Stimulated activated CD8-positive, alpha-beta memory T cell treated with anti-CD3 and anti-CD28 coated beads, Interleukin-7, amount 100 ng/mL, for 48 hours (primary cell): ENCODE measurements at regions not wholly inside any gene's neighbourhood (a gene's known extent, or its start where the extent isn't known, plus 50 kb on each side); places are given as distances from the start of the nearest gene placed in this dataset.
"Not testable (repeated sequence)": the region's sequence is repeated elsewhere in the genome, so short reads cannot be mapped to it uniquely, and the experiment has no call there.

ENCODE experiments used
- DNase-seq, 2 donors: peaks; one replicate each; pipeline ENCODE4 v3.0.0-alpha.2; 2020; ENCODE audit warnings: low read depth in 1 of 2; ENCODE audit errors: extremely low read depth in 1 of 2

DNA sequence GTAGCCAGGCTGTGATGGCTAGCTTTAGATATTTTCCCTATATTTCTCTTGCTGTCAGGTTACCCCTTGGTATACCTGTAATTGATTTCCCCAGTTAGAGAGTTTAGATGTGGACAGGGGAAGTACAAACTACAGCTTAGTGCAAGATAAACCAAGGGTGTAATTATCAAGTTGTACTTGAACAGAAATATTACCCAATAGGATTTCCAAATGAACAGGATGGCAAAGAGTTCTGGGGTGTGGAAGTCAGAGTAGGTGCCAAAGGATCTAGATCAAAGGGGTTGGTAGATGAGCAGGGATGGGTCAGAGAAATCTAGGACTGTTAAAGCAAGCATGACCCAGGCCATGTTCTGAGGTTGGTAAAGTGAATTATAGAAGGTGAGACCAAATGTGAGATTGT is 585.2 kb downstream of the CCDC85A start:
- DNase-seq, result no peak

- no peak for DNase-seq
These were observed 586.7 kb downstream of the CCDC85A start for GRCh38 chr2:56770490-56770889.

GRCh38 chr2:56784046-56784445 is 600.3 kb downstream of the CCDC85A start:
- no peak for DNase-seq

DNA sequence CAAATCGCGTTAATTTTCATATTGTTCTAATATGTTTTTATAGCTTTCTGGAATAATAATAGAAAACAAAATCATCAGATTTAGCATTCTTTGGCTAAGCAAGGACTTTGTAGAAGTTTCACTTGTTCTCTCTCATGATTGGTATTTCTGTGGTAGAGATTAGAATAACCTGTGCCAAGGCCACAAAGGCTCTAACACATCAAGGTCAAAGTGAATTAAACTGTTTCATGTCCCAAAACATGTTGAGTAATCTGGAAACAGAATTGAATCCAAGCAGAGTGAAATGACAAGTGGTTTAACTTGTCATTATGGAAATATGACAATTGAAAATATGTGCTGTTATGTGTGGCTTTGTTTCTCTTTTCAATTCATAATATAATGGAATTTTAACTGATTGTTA is 617.4 kb downstream of the CCDC85A start:
- DNase-seq, result no peak

DNA sequence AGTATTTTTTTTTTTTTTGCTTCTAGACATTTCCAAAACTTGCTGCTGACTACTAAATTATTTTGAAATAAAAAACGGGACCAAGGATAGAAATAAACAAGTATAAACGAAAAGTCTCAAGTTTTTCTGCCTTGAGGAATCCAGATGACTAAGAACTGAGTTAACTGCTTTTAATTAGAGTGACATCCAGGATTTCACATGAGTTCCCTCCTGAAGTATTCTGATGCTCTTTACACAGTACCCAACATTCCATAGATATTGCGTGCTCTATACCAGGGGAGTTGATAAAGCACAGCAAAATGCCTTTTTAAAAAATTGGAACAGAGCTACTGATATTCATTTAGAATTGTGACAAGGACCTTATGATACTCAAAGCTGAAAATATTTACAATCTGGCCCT is 618.0 kb downstream of the CCDC85A start:
- DNase-seq, result no peak

GRCh38 chr2:56803596-56803995 is 619.8 kb downstream of the CCDC85A start:
- DNase-seq, result no peak

DNA sequence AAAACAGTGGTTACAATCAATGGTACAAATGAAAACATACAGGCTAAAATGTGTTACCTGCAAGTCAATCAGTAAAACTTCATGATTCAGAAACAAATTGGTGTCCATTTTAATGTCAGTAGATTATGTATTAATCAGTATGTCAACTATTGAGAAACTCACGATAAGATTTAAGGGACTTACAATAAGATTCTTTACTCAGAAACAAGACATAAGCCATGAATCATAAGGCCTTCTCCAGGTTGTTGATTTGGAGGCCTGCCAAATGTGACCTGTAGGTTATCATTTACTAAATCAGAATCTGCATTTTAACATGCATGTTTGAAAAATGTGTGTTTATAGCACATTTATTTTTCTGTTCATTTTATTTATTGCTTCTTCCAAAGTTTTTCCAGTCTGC is 623.1 kb downstream of the CCDC85A start:
- no peak for DNase-seq

DNA sequence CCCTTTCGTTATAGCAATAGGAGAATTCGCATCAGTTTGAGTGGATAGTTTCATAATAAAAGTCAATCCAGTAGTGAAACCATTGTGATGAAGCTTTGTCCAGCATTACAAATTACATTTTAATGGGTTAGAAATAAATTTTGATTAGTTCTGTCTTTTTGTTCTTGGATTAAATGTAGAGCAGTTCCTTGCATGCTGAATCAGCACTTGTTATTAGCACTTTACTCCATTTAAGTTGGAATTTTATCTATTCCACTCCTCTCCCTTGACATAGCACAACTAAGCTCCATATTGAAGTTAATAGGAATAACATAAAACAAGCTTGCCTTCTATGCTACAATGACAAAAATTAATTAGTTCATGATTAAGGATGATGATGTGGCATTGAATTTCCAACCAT is 624.1 kb downstream of the CCDC85A start:
- DNase-seq, result no peak

GRCh38 chr2:56811401-56811800 is 627.6 kb downstream of the CCDC85A start:
- DNase-seq, result no peak

GRCh38 chr2:56812432-56812831 is 628.6 kb downstream of the CCDC85A start:
- DNase-seq, result no peak

- DNase-seq, result no peak
These were observed 629.7 kb downstream of the CCDC85A start for GRCh38 chr2:56813490-56813889.

DNA sequence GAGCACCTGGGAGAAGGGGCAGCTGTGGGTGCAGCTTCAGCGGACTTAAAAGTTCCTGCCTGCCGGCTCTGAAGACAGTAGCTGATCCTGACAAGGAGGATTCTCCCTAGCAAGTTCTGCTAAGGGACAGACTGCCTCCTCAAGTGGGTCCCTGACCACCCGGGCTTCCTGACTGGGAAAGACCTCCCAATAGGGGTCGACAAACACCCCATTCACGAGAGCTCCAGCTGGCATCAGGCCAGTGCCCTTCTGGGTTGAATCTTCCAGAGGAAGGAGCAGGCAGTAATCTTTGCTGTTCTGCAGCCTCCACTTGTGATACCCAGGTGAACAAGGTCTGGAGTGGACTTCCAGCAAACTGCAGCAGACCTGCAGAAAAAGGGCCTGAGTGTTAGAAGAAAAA is 632.9 kb downstream of the CCDC85A start:
- DNase-seq, result no peak

GRCh38 chr2:56831780-56832179 is 648.0 kb downstream of the CCDC85A start:
- DNase-seq, result no peak

- no peak for DNase-seq
These were observed 650.9 kb downstream of the CCDC85A start for GRCh38 chr2:56834686-56835085.

GRCh38 chr2:56840009-56840408 is 656.2 kb downstream of the CCDC85A start:
- not testable (repeated sequence) for DNase-seq

DNA sequence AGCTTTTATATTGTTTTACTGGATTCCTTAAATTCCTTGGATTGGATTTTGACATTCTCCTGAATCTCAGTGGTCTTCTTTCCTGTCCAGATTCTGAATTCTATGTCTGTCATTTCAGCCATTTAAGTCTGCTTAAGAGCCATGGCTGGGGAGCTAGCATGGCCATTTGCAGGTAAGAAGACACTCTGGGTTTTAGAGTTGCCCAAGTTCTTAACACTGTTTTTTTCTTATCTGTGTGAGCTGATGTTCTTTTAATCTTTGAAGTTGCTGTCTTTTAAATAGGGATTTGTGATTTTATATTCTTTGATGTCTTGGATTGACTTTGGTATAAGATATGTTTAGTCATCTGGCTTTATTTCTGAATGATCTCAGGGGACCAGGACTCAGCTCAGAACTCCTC is 677.2 kb downstream of the CCDC85A start:
- DNase-seq, result no peak

DNA sequence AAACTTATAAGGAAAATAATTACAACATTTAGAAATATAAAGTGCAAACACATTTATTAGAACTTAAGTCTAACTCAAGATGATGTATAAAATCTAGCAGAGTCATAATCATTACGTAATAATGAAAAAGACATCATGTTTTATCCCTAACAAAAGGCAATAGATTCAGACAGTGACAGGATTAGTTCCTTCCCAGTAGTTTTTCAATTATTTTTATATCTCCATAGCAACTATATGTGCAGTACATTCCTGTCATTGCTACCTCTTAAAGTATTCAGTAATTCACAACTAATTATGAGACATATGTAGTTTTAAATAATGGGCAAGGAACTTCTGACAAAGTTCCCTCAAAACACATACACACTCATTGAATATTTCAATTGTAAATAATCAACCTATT is 687.9 kb downstream of the CCDC85A start:
- DNase-seq, result no peak

DNA sequence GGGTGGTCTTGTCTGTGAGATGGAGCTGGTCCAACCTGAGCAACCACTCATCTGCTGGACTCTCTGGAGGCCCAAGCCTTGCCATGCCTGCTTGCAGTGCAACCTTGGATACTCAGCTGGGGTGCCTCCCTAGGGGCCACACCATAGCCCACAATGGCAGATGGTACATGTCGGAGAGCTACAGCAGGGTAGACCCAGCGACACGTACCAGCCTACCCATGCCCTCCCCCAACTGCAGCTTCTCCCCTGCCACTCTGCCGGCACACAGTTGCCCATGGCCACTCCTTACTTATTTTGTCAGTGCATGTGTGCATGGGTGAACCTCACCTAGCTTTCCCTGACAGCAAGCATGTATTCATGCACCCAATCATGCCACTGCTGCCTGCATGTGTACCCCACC is 690.9 kb downstream of the CCDC85A start:
- no peak for DNase-seq

DNA sequence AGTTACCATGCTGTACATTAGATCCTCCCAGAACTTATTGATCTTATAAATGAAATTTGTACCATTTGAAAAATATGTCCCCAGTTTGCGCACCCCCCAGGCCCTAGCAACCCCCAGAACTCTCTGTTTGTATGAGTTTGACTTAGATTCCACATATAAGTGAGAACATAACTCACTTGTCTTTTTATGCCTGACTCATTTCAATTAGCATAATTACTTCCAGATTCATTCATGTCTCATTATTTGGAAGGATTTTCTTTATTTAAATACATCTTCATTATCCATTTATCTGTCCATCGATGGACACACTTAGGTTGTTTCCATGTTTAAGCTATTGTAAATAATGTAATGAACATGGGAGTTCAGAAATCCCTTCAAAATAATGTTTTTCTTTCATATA is 705.9 kb downstream of the CCDC85A start:
- no peak for DNase-seq

- no peak for DNase-seq
These were observed 708.6 kb downstream of the CCDC85A start for GRCh38 chr2:56892382-56892781.

- no peak for DNase-seq
These were observed 715.2 kb downstream of the CCDC85A start for GRCh38 chr2:56898986-56899385.

DNA sequence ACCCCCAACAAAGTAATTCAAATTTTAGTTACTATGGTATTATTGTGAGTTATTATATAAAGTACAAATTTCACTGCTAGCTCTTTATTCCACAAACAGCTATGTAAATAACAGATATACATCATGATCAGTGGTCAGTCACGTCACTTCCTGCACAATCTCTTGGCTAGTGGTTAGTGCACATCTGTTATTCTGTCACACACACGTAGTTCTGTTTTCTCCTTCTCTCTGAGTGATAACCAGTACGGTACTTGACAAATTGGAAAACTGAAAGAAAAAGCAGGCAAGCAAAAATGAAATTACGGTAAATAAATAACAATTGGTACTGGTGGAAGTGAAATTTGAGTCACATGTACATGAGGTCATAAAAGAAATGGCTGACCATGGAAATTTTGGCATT is 728.7 kb downstream of the CCDC85A start:
- no peak for DNase-seq

DNA sequence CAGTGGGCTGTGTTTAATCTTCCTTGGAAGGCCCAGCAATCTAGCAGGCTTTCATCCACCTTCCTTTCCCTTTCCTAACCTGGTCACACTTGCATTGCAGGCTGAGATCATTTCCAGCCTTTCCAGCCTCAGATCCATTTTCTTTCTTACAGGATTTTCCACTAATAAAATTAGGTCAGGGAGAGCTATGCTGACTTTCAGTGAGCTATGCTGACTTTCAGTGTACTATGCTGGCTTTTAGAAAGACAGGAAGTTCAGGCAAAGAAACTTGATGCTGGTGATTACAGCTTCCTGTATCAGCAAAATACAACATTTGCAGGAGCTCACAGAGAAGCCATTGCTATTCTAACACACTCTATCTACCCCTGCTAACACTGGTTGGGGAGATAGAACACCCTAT is 735.0 kb downstream of the CCDC85A start:
- DNase-seq, result no peak

DNA sequence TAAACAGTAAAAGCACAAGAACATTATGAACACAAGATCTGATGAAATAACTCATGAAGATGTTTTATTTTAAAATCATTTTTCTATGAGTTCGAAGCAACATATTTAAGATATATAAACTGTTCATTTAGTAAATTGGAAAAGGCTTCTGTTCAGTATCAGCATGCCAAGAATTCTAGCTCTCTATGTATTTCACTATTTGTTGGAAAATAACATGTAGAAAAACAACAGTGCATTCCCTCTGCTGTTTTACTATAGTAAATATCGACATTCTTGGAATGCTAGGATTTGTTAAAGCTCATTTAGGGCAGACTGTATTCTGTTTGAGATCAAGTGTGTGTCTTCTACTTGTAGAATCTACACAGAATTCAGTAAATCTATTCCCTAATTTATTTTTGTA is 750.2 kb downstream of the CCDC85A start:
- no peak for DNase-seq
